ENCODE measurements at regions not wholly inside any gene's neighbourhood (a gene's known extent, or its start where the extent isn't known, plus 50 kb on each side); places are given as distances from the start of the nearest gene placed in this dataset.

GRCh38 chr15:62951481-62951880 lies 91.1 kb upstream of the TPM1 start:
- DNase-seq (ENCODE audit: low spot score) = no peak

GRCh38 chr15:62953021-62953420 lies 89.5 kb upstream of the TPM1 start:
- no peak for DNase-seq (ENCODE audit: low spot score)

GRCh38 chr15:62953496-62954045 lies 89.0 kb upstream of the TPM1 start:
- DNase-seq (ENCODE audit: low spot score) = no peak

- DNase-seq (ENCODE audit: low spot score) = no peak
These were observed 85.4 kb upstream of the TPM1 start for GRCh38 chr15:62957130-62957529.

DNA sequence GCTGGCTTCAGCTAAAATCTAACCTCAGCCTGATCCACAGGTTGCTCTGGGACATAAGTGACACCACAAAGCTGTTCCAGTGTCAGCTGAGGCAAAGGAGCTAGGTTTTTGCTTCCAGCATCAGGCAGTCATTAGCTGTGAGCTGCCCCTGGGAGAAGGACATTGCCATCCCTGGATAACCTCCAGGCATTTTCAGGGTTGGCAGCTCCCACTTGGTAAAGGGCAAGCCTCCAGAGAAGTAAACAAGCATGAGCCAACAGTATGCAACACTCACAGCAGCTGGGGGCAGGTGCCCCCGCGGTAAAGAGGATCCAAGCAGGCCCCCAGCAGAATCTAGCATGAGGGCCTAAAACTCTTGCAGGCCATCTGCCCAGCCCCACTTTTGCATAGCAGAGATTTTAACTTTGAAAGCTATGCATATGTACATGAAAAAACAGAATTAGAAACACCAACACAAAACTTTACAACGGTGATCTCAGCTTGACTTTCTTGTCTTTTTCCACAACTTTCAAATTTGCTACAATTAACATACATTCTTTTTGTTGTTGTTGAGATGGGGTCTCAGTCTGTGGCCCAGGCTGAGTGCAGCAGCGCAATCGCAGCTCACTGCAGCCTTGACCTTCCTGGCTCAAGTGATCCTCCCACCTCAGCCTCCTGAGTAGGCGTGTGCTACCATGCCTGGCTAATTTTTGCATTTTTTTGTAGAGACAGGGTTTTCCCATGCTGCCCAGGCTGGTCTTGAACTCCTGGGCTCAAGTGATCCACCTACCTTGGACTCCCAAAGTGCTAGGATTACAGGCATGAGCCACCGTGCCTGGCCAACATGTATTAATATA lies 83.8 kb upstream of the TPM1 start:
- no peak for DNase-seq (ENCODE audit: low spot score)

DNA sequence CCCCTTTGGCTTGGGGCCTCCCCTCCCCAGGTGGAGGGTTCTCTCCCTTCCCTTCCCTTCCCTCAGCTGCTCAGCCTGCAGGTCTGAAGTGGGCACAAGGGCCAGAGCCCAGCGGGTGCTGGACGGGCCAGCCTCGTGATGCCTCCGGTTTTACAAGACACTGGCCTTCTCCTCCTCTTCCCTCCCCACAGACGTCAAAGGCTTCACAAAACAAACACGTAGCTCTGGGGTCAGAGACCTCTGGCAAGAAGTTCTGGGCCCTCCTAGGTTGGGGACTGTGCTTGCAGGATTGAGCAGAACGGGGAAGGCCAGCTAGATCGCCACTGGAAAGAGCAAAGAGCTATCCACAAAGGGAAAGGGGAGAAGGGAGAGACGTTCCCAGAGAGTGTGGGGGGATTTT lies 81.4 kb upstream of the TPM1 start:
- DNase-seq (ENCODE audit: low spot score) = no peak

DNA sequence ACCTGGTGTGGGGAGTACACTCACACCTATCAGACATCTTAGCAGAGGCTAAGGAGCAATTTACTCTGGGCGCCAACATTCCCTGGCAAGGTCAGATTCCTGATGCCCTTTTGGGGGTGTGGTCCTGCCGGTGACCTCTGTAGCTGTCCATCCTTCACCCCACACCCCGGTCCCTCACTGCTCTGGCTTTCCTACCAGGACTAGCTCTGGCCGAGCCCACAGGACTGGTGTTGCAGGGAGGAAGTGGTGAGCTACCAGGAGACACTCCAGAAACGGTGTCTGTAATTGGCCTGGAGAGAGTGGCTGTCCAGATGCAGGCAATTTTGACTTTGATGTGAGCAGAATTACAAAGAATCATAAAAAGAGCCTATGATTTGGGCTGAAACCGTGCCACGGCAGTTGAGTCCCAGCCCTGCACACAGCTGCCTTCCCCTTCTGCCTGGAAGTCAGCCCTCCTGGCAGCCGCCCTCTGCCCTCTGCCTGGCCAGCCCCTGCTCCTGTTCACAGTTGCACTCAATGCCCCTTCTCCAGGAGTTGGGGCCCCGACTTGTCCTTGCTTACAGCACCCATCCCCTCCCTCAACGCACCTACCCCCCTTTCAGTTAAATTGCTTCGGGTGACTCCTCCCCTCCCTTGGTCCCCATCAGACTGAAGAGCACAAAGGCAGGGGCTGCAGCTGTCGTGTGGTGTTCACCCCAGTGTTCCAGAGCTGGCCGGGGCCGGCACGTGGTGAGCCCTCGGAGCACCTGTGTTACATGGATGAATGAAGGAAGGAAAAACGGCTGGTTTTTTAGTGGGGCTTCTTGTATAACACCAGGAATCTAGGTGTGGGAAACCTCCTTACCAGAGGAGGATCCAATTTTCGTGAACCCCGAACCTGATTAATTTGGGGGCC lies 80.2 kb upstream of the TPM1 start:
- DNase-seq (ENCODE audit: low spot score) = no peak

GRCh38 chr15:62964251-62964650 lies 78.3 kb upstream of the TPM1 start:
- no peak for DNase-seq (ENCODE audit: low spot score)

DNA sequence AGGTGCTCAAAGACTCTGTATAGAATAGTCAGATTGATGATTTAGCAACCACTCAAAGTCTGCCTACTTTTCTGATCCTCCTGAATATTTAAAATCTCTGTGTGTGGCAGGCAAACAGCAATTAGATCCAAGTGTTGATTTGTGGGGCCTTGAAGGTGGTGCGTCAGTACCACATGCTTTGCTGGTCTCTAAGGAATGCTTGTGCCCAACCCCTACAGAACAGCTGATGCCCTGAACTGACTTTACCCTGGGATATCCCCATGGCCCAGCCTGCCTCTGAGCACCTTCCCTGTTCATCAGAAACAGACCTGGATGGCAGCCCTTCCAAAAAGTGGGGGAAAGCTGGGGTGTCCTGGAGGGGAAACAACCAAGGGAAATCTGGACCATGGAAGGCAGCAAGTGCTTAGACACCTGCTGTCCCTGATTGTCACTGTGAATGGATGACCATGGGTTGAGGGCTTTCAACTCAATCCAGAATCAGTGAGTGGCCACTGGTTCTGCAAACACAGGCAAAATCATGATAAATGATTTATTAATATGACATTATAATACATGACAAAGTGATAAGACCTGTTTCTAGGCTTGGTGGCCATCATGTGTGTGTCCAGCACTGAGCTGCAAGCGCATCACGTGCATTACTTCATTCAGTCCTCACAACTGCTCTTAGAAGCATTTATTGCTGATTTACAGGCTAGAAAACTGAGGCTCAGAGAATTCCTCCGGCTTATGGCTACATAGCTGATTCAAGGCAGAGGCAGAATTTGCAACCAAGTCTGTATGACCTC lies 76.1 kb upstream of the TPM1 start:
- no peak for DNase-seq (ENCODE audit: low spot score)

DNA sequence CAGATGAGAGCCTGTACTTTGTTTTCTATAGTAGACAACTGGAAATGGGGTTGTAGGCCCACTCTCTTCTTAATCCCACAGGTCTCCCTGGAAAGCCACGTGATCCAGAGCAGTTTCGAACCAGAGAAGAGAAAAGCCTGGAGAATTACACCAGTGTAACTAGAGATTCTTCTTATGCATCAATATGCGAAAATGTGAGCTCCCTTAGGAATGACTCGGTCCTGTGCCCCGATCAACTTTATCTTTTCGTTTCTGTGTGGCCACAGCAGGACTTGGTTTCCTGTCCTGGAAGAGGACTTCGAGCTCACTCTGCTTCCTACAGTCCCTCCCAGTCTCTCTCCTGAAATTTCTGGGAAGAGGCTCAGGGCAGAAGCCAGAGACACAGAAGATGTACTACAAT lies 73.8 kb upstream of the TPM1 start:
- no peak for DNase-seq (ENCODE audit: low spot score)

DNA sequence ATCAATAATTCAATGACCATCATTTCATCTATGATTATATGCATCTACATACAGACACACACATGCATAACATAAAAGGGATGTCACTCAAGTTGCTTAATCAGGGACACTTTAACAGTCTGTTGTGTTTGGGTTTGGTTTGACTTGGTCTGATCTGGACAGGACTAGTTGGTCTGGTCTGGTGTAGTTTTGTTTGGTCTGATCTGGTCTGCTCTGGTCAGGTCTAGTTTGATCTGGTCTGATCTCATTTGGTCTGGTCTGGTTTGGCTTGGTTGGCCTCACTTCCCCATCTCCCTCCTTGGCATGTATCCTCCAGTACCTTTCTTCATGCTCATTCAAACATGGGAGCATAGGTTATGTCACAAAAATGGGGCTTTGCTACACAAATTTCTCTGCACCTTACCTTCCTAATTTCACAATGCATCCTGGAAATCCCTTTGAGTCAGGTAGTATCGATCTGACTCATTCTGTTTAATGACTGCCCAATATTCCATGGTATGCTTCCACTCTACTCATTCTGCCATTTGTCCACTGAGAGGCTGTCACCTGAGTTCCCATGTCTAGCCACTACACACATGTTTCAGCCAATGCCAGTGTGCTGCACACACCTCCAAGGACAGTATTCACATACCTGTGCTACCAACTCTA lies 73.0 kb upstream of the TPM1 start:
- DNase-seq (ENCODE audit: low spot score) = no peak

DNA sequence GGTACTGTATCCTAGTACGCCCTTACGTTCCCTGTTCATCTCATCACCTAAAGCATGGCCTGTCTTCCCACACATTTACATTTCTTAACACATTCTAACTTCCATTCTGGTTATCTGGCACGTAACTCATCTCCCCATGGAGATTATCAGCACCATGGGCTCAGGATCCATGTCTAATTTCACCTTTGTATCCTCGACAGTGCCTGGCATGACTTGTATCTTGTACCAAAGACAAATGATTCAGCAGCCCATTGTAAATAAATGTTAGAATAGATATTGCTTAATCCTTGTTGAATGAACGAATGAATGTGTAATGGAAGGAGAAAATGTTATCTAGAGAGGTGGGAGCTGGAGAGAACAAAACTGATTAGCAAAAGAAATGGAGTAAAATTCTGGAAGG lies 69.7 kb upstream of the TPM1 start:
- DNase-seq (ENCODE audit: low spot score) = no peak

- no peak for DNase-seq (ENCODE audit: low spot score)
These were observed 67.0 kb upstream of the TPM1 start for GRCh38 chr15:62975515-62975914.

DNA sequence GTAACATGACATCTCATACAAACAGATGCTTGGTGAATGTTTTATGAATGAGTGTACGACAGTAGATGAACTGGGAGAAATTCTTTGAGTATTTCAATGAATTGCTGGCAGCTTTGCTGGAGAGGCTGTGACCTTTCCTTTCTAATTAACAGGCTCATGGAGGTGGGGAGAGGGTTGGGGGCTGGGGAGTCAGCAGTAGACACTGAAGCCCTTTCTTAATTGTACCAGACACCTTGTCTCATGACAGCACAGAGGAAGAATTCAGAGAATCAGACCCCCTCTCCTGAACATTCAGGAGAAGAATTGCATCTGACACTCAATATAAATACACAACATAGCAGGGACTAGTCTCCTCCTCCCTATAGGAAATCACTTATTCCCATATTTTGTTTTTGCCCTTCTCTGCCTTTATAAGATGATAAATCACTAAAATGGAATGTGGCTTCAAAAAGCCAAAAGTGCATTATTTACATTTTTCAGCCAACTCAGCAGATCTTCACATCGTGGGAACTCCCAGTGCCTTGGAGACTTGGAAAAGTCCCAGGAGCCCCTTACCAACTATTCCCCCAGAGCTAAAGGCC lies 66.2 kb upstream of the TPM1 start:
- DNase-seq (ENCODE audit: low spot score) = no peak

GRCh38 chr15:62977952-62978811 lies 64.4 kb upstream of the TPM1 start:
- no peak for DNase-seq (ENCODE audit: low spot score)

GRCh38 chr15:62979252-62979651 lies 63.3 kb upstream of the TPM1 start:
- no peak for DNase-seq (ENCODE audit: low spot score)

DNA sequence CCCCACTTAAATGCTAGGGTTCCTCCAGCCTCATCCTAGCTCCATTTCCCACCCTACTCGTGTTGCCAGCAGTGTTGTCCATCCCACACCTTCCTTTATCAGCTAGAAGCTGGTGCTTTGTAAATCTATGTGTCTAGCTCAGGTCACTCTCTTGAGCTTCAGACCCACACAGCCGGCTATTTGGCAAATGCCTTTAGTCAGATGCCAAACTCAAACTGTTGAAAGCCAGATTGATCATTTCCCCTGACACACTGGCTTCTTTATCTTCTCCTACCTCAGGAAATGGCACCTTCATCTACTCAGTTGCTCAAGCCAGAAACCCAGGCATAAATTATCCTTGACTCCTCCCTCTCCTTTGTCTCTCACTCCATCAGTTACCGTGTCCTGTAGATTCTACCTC lies 61.5 kb upstream of the TPM1 start:
- no peak for DNase-seq (ENCODE audit: low spot score)

GRCh38 chr15:62983956-62984355 lies 58.6 kb upstream of the TPM1 start:
- no peak for DNase-seq (ENCODE audit: low spot score)

- no peak for DNase-seq (ENCODE audit: low spot score)
These were observed 56.8 kb upstream of the TPM1 start for GRCh38 chr15:62985768-62986167.

- no peak for DNase-seq (ENCODE audit: low spot score)
These were observed 55.6 kb upstream of the TPM1 start for GRCh38 chr15:62986948-62987347.

All from hematopoietic multipotent progenitor cell treated with erythropoietin and hydrocortisone succinate and interleukin-3 and kit ligand, for 17 days (in vitro differentiated cells).